Neural progenitor cell (in vitro differentiated cells): ENCODE measurements at regions not wholly inside any gene's neighbourhood (a gene's known extent, or its start where the extent isn't known, plus 50 kb on each side); places are given as distances from the start of the nearest gene placed in this dataset.
A peak's percentile ranks its signal among the peaks of the same experiment; 100 is the strongest.

Source experiments
- DNase-seq: peaks from one replicate; pipeline ENCODE4 v3.0.0-alpha.2; 2016; ENCODE audit warnings: low spot score
- H2AFZ ChIP-seq: fragments of 200-600 bp; sonication (generic); replicated peaks from 2 replicates; pipeline ENCODE4 v1.6.1; 2016; ENCODE audit warnings: antibody characterized with exemption
- H3F3A ChIP-seq: fragments of 200-600 bp; sonication (generic); 2 replicates; pipeline ENCODE4 v1.6.1; 2016; ENCODE audit warnings: antibody characterized with exemption, low read depth
- H3K27ac ChIP-seq: fragments of 200-600 bp; sonication (generic); 2 replicates; pipeline ENCODE4 v1.5.1; 2016; ENCODE audit warnings: mild to moderate bottlenecking
- H3K27me3 ChIP-seq: fragments of 200-600 bp; sonication (generic); 2 replicates; pipeline ENCODE4 v1.6.1; 2016; ENCODE audit warnings: mild to moderate bottlenecking, moderate library complexity
- H3K36me3 ChIP-seq: fragments of 200-600 bp; sonication (generic); 2 replicates; pipeline ENCODE4 v1.5.1; 2016
- H3K4me1 ChIP-seq: fragments of 200-600 bp; sonication (generic); 2 replicates; pipeline ENCODE4 v1.6.1; 2016; ENCODE audit warnings: mixed run types
- H3K4me2 ChIP-seq: fragments of 200-600 bp; sonication (generic); 2 replicates; pipeline ENCODE4 v1.6.1; 2016
- H3K4me3 ChIP-seq: fragments of 200-600 bp; sonication (generic); 2 replicates; pipeline ENCODE4 v1.5.1; 2016
- H3K79me2 ChIP-seq: fragments of 200-600 bp; sonication (generic); 2 replicates; pipeline ENCODE4 v1.6.1; 2016; ENCODE audit warnings: low read depth
- H3K9ac ChIP-seq: fragments of 200-600 bp; sonication (generic); 2 replicates; pipeline ENCODE4 v1.6.1; 2016
- H3K9me3 ChIP-seq: fragments of 200-600 bp; sonication (generic); 2 replicates; pipeline ENCODE4 v1.5.1; 2016; ENCODE audit warnings: low read depth
- H4K20me1 ChIP-seq: fragments of 200-600 bp; sonication (generic); 2 replicates; pipeline ENCODE4 v1.6.1; 2016; ENCODE audit warnings: low read depth
- H3K27ac Mint-ChIP-seq: 3 replicates; pipeline ENCODE4 v1.8.0; 2021; ENCODE audit warnings: mixed read lengths
- H3K27me3 Mint-ChIP-seq: 2 replicates; pipeline ENCODE4 v1.8.0; 2022; ENCODE audit warnings: low read depth, mild to moderate bottlenecking, inconsistent platforms, moderate library complexity, mixed read lengths; ENCODE audit not compliant: insufficient read depth
- H3K36me3 Mint-ChIP-seq: 3 replicates; pipeline ENCODE4 v1.8.0; 2021; ENCODE audit warnings: mixed read lengths
- H3K4me1 Mint-ChIP-seq: 3 replicates; pipeline ENCODE4 v1.8.0; 2021; ENCODE audit warnings: mixed read lengths
- H3K4me3 Mint-ChIP-seq: 3 replicates; pipeline ENCODE4 v1.8.0; 2021; ENCODE audit warnings: mild to moderate bottlenecking, moderate library complexity, mixed read lengths
- H3K9me3 Mint-ChIP-seq: 3 replicates; pipeline ENCODE4 v1.8.0; 2020; ENCODE audit warnings: mixed read lengths
- EZH2 ChIP-seq: fragments of 200-600 bp; sonication (generic); IDR thresholded peaks from 2 replicates; pipeline ENCODE4 v1.6.1; 2017; ENCODE audit warnings: antibody characterized with exemption, mild to moderate bottlenecking, moderate library complexity
- EZH2phosphoT487 ChIP-seq: fragments of 200-600 bp; sonication (generic); IDR thresholded peaks from 2 replicates; pipeline ENCODE4 v1.6.1; 2017; ENCODE audit warnings: antibody characterized with exemption
- TF ChIP-seq, protein P1 (sequence below): fragments of 200-600 bp; sonication (generic); IDR thresholded peaks from 2 replicates; pipeline ENCODE4 v1.5.1; 2017; ENCODE audit warnings: antibody characterized with exemption, mild to moderate bottlenecking

DNA sequence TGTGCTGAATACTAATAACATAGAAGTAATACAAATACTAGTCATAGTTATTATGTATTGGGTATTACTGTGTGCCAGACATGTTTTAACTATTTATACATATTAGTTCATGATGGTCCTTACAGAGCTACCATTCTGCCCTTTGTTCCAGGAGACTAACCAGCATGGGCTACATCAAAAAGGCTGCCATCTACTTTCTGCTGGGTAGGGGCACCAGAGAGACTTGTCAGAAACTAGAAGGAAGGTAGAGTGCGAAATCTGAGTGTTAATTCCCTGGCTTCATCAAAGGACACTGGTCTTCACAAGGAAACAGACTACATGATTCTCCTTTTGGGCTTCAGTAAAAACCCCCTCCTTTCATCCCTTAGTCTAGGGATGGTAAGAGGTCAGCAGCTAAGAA lies 347.8 kb downstream of the GBA3 start:
- H3K27me3 Mint-ChIP-seq, result no peaks in the 10 kb centered on the region
- peak; percentile 18 for DNase-seq

GRCh38 chr4:23039818-23040217 lies 347.1 kb downstream of the GBA3 start:
- no peak overlapping the region for H3K4me3 ChIP-seq
- Mint-ChIP-seq H3K36me3 (no peaks in the 10 kb centered on the region), H3K27ac (no peak overlapping the region)

More for the DNA sequence above, 347.8 kb downstream of the GBA3 start:
- TF ChIP-seq, protein P1, sequence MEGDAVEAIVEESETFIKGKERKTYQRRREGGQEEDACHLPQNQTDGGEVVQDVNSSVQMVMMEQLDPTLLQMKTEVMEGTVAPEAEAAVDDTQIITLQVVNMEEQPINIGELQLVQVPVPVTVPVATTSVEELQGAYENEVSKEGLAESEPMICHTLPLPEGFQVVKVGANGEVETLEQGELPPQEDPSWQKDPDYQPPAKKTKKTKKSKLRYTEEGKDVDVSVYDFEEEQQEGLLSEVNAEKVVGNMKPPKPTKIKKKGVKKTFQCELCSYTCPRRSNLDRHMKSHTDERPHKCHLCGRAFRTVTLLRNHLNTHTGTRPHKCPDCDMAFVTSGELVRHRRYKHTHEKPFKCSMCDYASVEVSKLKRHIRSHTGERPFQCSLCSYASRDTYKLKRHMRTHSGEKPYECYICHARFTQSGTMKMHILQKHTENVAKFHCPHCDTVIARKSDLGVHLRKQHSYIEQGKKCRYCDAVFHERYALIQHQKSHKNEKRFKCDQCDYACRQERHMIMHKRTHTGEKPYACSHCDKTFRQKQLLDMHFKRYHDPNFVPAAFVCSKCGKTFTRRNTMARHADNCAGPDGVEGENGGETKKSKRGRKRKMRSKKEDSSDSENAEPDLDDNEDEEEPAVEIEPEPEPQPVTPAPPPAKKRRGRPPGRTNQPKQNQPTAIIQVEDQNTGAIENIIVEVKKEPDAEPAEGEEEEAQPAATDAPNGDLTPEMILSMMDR, result peak; percentile 13
- TF ChIP-seq EZH2, result no peak
- no peak for TF ChIP-seq EZH2phosphoT487
- H3K4me2 ChIP-seq, result no peak overlapping the region
- H3K79me2 ChIP-seq, result no peaks in the 10 kb centered on the region
- H3K9me3 ChIP-seq, result no peaks in the 10 kb centered on the region
- no peaks in the 10 kb centered on the region for H3F3A ChIP-seq
- peak overlapping the region; percentile 34 for H2AFZ ChIP-seq
- no peak overlapping the region for H3K27ac ChIP-seq
- Mint-ChIP-seq H3K4me3 (no peak overlapping the region), H3K4me1 (no peaks in the 10 kb centered on the region), H3K9me3 (no peaks in the 10 kb centered on the region), H3K36me3 (no peaks in the 10 kb centered on the region), H3K27ac (no peak overlapping the region)
- H4K20me1 ChIP-seq, result no peaks in the 10 kb centered on the region
- no peaks in the 10 kb centered on the region for H3K27me3 ChIP-seq
- no peaks in the 10 kb centered on the region for H3K36me3 ChIP-seq
- no peaks in the 10 kb centered on the region for H3K4me1 ChIP-seq
- no peak overlapping the region for H3K9ac ChIP-seq
- H3K4me3 ChIP-seq, result no peak overlapping the region

DNA sequence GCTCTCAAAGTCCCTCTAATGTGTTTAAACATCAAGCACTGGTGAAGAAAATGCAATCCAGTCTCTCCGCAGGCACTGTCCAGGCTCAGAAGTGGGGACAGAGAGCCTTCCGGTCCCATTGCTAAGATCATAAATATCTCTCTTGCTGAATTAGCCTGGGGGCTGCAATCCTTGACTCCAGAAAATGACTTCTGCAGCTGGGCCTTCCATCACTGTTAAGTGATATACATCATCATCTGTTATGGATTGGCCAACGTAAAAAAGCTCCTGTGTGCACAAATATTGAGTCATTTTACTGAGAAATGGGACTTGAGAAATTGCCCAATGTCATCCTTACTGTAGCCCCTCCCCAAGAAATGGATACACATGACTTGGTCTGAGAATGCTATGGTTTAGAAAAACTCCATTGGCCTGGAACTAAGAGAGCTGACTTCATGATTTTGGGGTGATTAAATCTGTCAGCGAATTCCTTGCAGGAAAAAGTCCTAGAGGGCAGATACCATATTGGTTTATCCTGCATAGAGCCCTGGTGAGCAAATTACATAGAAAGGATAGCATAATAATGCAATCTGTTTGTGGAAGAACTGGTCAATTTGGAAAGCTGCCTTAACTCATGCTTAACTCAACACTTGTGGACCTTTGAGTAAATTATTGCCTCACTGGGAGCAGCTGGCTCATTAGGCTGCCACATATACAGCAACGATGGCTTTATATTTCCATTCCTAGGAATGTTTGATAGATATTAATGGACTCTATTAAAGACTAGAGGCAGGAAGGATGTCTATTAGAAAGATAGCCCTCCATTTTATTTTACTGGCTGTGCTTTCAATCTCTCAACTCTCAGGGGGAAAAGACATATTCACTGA lies 346.1 kb downstream of the GBA3 start:
- Histone ChIP-seq H2AFZ (no peak overlapping the region), H3K9me3 (no peaks in the 10 kb centered on the region), H3K27ac (no peak overlapping the region), H3K4me3 (no peak overlapping the region), H3K4me2 (no peak overlapping the region), H3K36me3 (no peaks in the 10 kb centered on the region), H3K9ac (no peak overlapping the region), H3K4me1 (no peaks in the 10 kb centered on the region), H4K20me1 (no peaks in the 10 kb centered on the region), H3F3A (no peaks in the 10 kb centered on the region), H3K27me3 (no peaks in the 10 kb centered on the region), H3K79me2 (no peaks in the 10 kb centered on the region)
- TF ChIP-seq EZH2 (no peak), EZH2phosphoT487 (no peak)
- TF ChIP-seq, protein P1, result no peak
- no peak overlapping the region for H3K4me3 Mint-ChIP-seq
- no peaks in the 10 kb centered on the region for H3K36me3 Mint-ChIP-seq
- H3K4me1 Mint-ChIP-seq, result no peaks in the 10 kb centered on the region
- H3K27me3 Mint-ChIP-seq, result no peaks in the 10 kb centered on the region
- no peak overlapping the region for H3K27ac Mint-ChIP-seq
- no peak for DNase-seq
- no peaks in the 10 kb centered on the region for H3K9me3 Mint-ChIP-seq

More at GRCh38 chr4:23039818-23040217, 347.1 kb downstream of the GBA3 start:
- H3K4me2 ChIP-seq, result no peak overlapping the region
- TF ChIP-seq EZH2 (no peak), EZH2phosphoT487 (no peak)
- TF ChIP-seq, protein P1, result no peak
- H3K27me3 ChIP-seq, result no peaks in the 10 kb centered on the region
- H3K9ac ChIP-seq, result no peak overlapping the region
- DNase-seq, result no peak
- no peaks in the 10 kb centered on the region for H3K79me2 ChIP-seq
- H3K9me3 ChIP-seq, result no peaks in the 10 kb centered on the region
- H3K4me3 Mint-ChIP-seq, result no peak overlapping the region
- no peaks in the 10 kb centered on the region for H3K9me3 Mint-ChIP-seq
- no peak overlapping the region for H2AFZ ChIP-seq
- no peaks in the 10 kb centered on the region for H3K36me3 ChIP-seq
- no peaks in the 10 kb centered on the region for H3K4me1 Mint-ChIP-seq
- no peaks in the 10 kb centered on the region for H4K20me1 ChIP-seq
- no peaks in the 10 kb centered on the region for H3K27me3 Mint-ChIP-seq
- H3K4me1 ChIP-seq, result no peaks in the 10 kb centered on the region
- H3K27ac ChIP-seq, result no peak overlapping the region
- H3F3A ChIP-seq, result no peaks in the 10 kb centered on the region
